Right lobe of liver (tissue), 4 donors: ENCODE measurements at regions not wholly inside any gene's neighbourhood (a gene's known extent, or its start where the extent isn't known, plus 50 kb on each side); places are given as distances from the start of the nearest gene placed in this dataset.

ENCODE experiments used
- POLR2A ChIP-seq: fragments of 450-650 bp; IDR thresholded peaks from one replicate; pipeline ENCODE4 v1.6.1; 2017; ENCODE audit warnings: antibody characterized with exemption, mild to moderate bottlenecking
- TF ChIP-seq, protein P1 (sequence below), 4 donors: fragments of 200-600 bp in 3 of 4; fragments of 450-650 bp in 1 of 4; IDR thresholded peaks; one replicate each; pipeline versions ENCODE4 v1.5.1 to v1.8.0; 2016 to 2022; ENCODE audit warnings: antibody characterized with exemption in 4 of 4, mild to moderate bottlenecking in 2 of 4
- donor health status: DM: no; HTN: no; CAD: no.
- donor health status: DM: no; HTN: no; CAD: no.
- donor health status: DM: no; HTN: yes; CAD: no.

GRCh38 chr1:78231894-78232293, 186.1 kb downstream of the GIPC2 start:
- TF ChIP-seq POLR2A: no peak
- TF ChIP-seq, protein P1, sequence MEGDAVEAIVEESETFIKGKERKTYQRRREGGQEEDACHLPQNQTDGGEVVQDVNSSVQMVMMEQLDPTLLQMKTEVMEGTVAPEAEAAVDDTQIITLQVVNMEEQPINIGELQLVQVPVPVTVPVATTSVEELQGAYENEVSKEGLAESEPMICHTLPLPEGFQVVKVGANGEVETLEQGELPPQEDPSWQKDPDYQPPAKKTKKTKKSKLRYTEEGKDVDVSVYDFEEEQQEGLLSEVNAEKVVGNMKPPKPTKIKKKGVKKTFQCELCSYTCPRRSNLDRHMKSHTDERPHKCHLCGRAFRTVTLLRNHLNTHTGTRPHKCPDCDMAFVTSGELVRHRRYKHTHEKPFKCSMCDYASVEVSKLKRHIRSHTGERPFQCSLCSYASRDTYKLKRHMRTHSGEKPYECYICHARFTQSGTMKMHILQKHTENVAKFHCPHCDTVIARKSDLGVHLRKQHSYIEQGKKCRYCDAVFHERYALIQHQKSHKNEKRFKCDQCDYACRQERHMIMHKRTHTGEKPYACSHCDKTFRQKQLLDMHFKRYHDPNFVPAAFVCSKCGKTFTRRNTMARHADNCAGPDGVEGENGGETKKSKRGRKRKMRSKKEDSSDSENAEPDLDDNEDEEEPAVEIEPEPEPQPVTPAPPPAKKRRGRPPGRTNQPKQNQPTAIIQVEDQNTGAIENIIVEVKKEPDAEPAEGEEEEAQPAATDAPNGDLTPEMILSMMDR (IDR thresholded peaks at IDR 0.05): peak in 2 of 4 donors; percentile 13 to 20
